ENCODE measurements at regions not wholly inside any gene's neighbourhood (a gene's known extent, or its start where the extent isn't known, plus 50 kb on each side); places are given as distances from the start of the nearest gene placed in this dataset.

DNA sequence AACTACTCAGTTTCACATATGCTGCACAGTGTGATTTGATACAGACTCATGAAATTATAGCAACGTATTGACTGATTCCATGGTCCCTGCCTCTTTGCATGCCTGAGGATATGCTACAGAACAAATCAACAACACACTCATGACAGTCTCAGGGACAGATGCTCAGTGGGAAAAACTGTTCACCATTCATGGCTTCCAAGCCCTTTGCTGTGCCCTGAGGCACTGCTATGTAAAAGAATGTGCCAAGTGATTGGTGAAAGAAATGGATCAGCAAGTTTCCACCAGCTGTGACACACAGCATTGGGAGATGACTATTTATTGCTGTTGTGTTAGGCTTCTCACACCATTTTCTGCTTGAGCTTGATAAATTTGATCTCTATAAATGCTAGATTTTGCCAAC lies 825.6 kb upstream of the INTU start:
- TF ChIP-seq, protein P1, sequence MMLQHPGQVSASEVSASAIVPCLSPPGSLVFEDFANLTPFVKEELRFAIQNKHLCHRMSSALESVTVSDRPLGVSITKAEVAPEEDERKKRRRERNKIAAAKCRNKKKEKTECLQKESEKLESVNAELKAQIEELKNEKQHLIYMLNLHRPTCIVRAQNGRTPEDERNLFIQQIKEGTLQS (IDR thresholded peaks at IDR 0.05) = no peak
- TF ChIP-seq NR2F2 (IDR thresholded peaks at IDR 0.05) (no peak), HNF4A (conservative IDR thresholded peaks at IDR 0.05) (no peak), YY1 (IDR thresholded peaks at IDR 0.05) (no peak), FOXA1 (IDR thresholded peaks at IDR 0.05) (no peak), GABPA (IDR thresholded peaks at IDR 0.05 in 1 of 2, conservative IDR thresholded peaks at IDR 0.05 in 1 of 2) (no peak), JUND (IDR thresholded peaks at IDR 0.05) (no peak), TAF1 (conservative IDR thresholded peaks at IDR 0.05) (no peak), FOXA2 (IDR thresholded peaks at IDR 0.05) (no peak), RAD21 (IDR thresholded peaks at IDR 0.05) (no peak), EGR1 (IDR thresholded peaks at IDR 0.05; ENCODE audit: low read depth in 2 of 2) (no peak), HNF4G (IDR thresholded peaks at IDR 0.05) (no peak)
- TF ChIP-seq, protein P2, sequence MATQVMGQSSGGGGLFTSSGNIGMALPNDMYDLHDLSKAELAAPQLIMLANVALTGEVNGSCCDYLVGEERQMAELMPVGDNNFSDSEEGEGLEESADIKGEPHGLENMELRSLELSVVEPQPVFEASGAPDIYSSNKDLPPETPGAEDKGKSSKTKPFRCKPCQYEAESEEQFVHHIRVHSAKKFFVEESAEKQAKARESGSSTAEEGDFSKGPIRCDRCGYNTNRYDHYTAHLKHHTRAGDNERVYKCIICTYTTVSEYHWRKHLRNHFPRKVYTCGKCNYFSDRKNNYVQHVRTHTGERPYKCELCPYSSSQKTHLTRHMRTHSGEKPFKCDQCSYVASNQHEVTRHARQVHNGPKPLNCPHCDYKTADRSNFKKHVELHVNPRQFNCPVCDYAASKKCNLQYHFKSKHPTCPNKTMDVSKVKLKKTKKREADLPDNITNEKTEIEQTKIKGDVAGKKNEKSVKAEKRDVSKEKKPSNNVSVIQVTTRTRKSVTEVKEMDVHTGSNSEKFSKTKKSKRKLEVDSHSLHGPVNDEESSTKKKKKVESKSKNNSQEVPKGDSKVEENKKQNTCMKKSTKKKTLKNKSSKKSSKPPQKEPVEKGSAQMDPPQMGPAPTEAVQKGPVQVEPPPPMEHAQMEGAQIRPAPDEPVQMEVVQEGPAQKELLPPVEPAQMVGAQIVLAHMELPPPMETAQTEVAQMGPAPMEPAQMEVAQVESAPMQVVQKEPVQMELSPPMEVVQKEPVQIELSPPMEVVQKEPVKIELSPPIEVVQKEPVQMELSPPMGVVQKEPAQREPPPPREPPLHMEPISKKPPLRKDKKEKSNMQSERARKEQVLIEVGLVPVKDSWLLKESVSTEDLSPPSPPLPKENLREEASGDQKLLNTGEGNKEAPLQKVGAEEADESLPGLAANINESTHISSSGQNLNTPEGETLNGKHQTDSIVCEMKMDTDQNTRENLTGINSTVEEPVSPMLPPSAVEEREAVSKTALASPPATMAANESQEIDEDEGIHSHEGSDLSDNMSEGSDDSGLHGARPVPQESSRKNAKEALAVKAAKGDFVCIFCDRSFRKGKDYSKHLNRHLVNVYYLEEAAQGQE (IDR thresholded peaks at IDR 0.05) = no peak
- TF ChIP-seq, protein P3, sequence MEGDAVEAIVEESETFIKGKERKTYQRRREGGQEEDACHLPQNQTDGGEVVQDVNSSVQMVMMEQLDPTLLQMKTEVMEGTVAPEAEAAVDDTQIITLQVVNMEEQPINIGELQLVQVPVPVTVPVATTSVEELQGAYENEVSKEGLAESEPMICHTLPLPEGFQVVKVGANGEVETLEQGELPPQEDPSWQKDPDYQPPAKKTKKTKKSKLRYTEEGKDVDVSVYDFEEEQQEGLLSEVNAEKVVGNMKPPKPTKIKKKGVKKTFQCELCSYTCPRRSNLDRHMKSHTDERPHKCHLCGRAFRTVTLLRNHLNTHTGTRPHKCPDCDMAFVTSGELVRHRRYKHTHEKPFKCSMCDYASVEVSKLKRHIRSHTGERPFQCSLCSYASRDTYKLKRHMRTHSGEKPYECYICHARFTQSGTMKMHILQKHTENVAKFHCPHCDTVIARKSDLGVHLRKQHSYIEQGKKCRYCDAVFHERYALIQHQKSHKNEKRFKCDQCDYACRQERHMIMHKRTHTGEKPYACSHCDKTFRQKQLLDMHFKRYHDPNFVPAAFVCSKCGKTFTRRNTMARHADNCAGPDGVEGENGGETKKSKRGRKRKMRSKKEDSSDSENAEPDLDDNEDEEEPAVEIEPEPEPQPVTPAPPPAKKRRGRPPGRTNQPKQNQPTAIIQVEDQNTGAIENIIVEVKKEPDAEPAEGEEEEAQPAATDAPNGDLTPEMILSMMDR (IDR thresholded peaks at IDR 0.05; ENCODE audit: low read depth, low read length, missing input control) = no peak
- H3K27ac ChIP-seq (ENCODE audit: low read depth in 1 of 2, low read length in 2 of 2) = no peak overlapping the region
- WGBS = 60% methylated on average over 1 of the region's 1 CpG
- H3K4me3 ChIP-seq (ENCODE audit: low read depth in 1 of 3, low read length in 3 of 3) = no peak overlapping the region
- DNase-seq (ENCODE audit: low spot score) = no peak
- H3K9ac ChIP-seq (ENCODE audit: low read depth in 1 of 2, low read length in 2 of 2) = no peak overlapping the region
- no peaks in the 10 kb centered on the region for H3K27me3 ChIP-seq (ENCODE audit: control insufficient read depth in 4 of 4, insufficient read depth in 4 of 4, low read length in 3 of 4)
- no peaks in the 10 kb centered on the region for H3K36me3 ChIP-seq (ENCODE audit: control insufficient read depth in 4 of 4, insufficient read depth in 3 of 4, low read depth in 1 of 4, low read length in 3 of 4)
- no peaks in the 10 kb centered on the region for H3K4me1 ChIP-seq (ENCODE audit: control insufficient read depth in 4 of 4, insufficient read depth in 4 of 4, low read length in 3 of 4)
- H3K9me3 ChIP-seq (ENCODE audit: control insufficient read depth in 4 of 4, low read length in 3 of 4) = no peaks in the 10 kb centered on the region

DNA sequence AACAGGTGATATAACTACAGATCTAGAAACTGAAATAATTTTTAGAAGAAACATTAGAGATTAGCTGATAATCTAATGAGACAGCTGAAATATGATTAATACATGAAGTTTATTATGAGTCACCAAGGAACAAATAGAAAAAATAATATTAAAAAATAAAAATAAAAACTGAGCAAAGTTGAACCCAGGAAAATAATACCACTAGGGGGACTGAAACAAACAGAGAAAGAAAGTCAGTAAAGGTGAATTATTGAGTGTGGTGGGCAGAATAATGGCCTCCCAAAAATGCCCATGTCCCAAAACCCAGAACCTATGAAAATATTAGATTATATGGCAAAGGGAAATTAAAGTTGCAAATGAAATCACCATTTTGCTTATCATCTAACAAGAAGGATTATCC lies 820.7 kb upstream of the INTU start:
- no peaks in the 10 kb centered on the region for H3K9me3 ChIP-seq (ENCODE audit: control insufficient read depth in 4 of 4, low read length in 3 of 4)
- DNase-seq (ENCODE audit: low spot score) = no peak
- H3K36me3 ChIP-seq (ENCODE audit: control insufficient read depth in 4 of 4, insufficient read depth in 3 of 4, low read depth in 1 of 4, low read length in 3 of 4) = no peaks in the 10 kb centered on the region
- H3K4me1 ChIP-seq (ENCODE audit: control insufficient read depth in 4 of 4, insufficient read depth in 4 of 4, low read length in 3 of 4) = no peaks in the 10 kb centered on the region
- no peaks in the 10 kb centered on the region for H3K27me3 ChIP-seq (ENCODE audit: control insufficient read depth in 4 of 4, insufficient read depth in 4 of 4, low read length in 3 of 4)
- H3K4me3 ChIP-seq (ENCODE audit: low read depth in 1 of 3, low read length in 3 of 3) = no peak overlapping the region
- H3K9ac ChIP-seq (ENCODE audit: low read depth in 1 of 2, low read length in 2 of 2) = no peak overlapping the region
- no peak for TF ChIP-seq EGR1 (IDR thresholded peaks at IDR 0.05; ENCODE audit: low read depth in 2 of 2)
- TF ChIP-seq, protein P3 (IDR thresholded peaks at IDR 0.05; ENCODE audit: low read depth, low read length, missing input control) = no peak
- no peak for TF ChIP-seq YY1 (IDR thresholded peaks at IDR 0.05)
- TF ChIP-seq HNF4G (IDR thresholded peaks at IDR 0.05) = no peak
- TF ChIP-seq FOXA1 (IDR thresholded peaks at IDR 0.05) = no peak
- no peak for TF ChIP-seq RXRA (IDR thresholded peaks at IDR 0.05)
- no peak for TF ChIP-seq SP1 (IDR thresholded peaks at IDR 0.05)
- no peak for TF ChIP-seq JUND (IDR thresholded peaks at IDR 0.05)
- no peak for TF ChIP-seq RAD21 (IDR thresholded peaks at IDR 0.05)
- no peak for TF ChIP-seq NR2F2 (IDR thresholded peaks at IDR 0.05)
- TF ChIP-seq, protein P4, sequence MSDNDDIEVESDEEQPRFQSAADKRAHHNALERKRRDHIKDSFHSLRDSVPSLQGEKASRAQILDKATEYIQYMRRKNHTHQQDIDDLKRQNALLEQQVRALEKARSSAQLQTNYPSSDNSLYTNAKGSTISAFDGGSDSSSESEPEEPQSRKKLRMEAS (IDR thresholded peaks at IDR 0.05) = no peak
- TF ChIP-seq, protein P5, sequence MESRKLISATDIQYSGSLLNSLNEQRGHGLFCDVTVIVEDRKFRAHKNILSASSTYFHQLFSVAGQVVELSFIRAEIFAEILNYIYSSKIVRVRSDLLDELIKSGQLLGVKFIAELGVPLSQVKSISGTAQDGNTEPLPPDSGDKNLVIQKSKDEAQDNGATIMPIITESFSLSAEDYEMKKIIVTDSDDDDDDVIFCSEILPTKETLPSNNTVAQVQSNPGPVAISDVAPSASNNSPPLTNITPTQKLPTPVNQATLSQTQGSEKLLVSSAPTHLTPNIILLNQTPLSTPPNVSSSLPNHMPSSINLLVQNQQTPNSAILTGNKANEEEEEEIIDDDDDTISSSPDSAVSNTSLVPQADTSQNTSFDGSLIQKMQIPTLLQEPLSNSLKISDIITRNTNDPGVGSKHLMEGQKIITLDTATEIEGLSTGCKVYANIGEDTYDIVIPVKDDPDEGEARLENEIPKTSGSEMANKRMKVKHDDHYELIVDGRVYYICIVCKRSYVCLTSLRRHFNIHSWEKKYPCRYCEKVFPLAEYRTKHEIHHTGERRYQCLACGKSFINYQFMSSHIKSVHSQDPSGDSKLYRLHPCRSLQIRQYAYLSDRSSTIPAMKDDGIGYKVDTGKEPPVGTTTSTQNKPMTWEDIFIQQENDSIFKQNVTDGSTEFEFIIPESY (IDR thresholded peaks at IDR 0.05) = no peak
- no peak overlapping the region for H3K27ac ChIP-seq (ENCODE audit: low read depth in 1 of 2, low read length in 2 of 2)
